ENCODE measurements at regions not wholly inside any gene's neighbourhood (a gene's known extent, or its start where the extent isn't known, plus 50 kb on each side); places are given as distances from the start of the nearest gene placed in this dataset.

- Mint-ChIP-seq H3K4me3 (no peak overlapping the region), H3K27me3 (ENCODE audit: low read depth in 3 of 3) (no peaks in the 10 kb centered on the region), H3K4me1 (no peaks in the 10 kb centered on the region), H3K27ac (no peak overlapping the region), H3K9me3 (peaks cover under 1 to 6% (median 3%) of the 10 kb centered on the region in 7 donors), H3K36me3 (no peaks in the 10 kb centered on the region)
- TF ChIP-seq CTCF (IDR thresholded peaks at IDR 0.05) = no peak
- DNase-seq = no peak
- Histone ChIP-seq H3K27ac (ENCODE audit: low read depth in 1 of 2, low read length in 2 of 2) (no peak overlapping the region), H3K27me3 (ENCODE audit: control insufficient read depth in 2 of 2, insufficient read depth in 2 of 2, low read length in 2 of 2) (no peaks in the 10 kb centered on the region), H3K36me3 (replicated peaks in 1 of 2; ENCODE audit: control insufficient read depth in 1 of 2, insufficient read depth in 2 of 2, low read length in 2 of 2) (no peaks in the 10 kb centered on the region), H2AFZ (ENCODE audit: insufficient read depth, low read depth, low read length, poor library complexity, severe bottlenecking) (no peak overlapping the region), H3K4me3 (replicated peaks in 1 of 3; ENCODE audit: low read depth in 2 of 3, low read length in 3 of 3) (no peak overlapping the region), H3K9ac (ENCODE audit: insufficient read depth, low read length, poor library complexity, severe bottlenecking) (no peak overlapping the region), H3K9me3 (replicated peaks in 1 of 2; ENCODE audit: control insufficient read depth in 1 of 2, insufficient read depth in 1 of 2, low read length in 2 of 2) (no peaks in the 10 kb centered on the region), H3K4me1 (ENCODE audit: control insufficient read depth in 1 of 2, insufficient read depth in 2 of 2, low read length in 2 of 2) (no peaks in the 10 kb centered on the region), H3K4me2 (replicated peaks; ENCODE audit: extremely low read depth, low read length, poor library complexity, severe bottlenecking) (no peak overlapping the region), H3K79me2 (ENCODE audit: insufficient read depth, low read length) (no peaks in the 10 kb centered on the region), H4K20me1 (ENCODE audit: insufficient read depth, low read length) (no peaks in the 10 kb centered on the region)
- intact Hi-C loops (cut with micrococcal nuclease) = no loop called here
- WGBS (ENCODE audit: insufficient coverage) = 60% methylated on average over 1 of the region's 7 CpGs
These were observed 78.7 kb downstream of the SLC25A46 start for GRCh38 chr5:110817459-110817858.

- Histone ChIP-seq H3K79me2 (ENCODE audit: insufficient read depth, low read length) (no peaks in the 10 kb centered on the region), H3K4me2 (replicated peaks; ENCODE audit: extremely low read depth, low read length, poor library complexity, severe bottlenecking) (no peak overlapping the region), H4K20me1 (ENCODE audit: insufficient read depth, low read length) (no peaks in the 10 kb centered on the region), H3K4me3 (replicated peaks in 1 of 3; ENCODE audit: low read depth in 2 of 3, low read length in 3 of 3) (no peak overlapping the region), H3K27ac (ENCODE audit: low read depth in 1 of 2, low read length in 2 of 2) (no peak overlapping the region), H3K27me3 (ENCODE audit: control insufficient read depth in 2 of 2, insufficient read depth in 2 of 2, low read length in 2 of 2) (no peaks in the 10 kb centered on the region), H3K36me3 (replicated peaks in 1 of 2; ENCODE audit: control insufficient read depth in 1 of 2, insufficient read depth in 2 of 2, low read length in 2 of 2) (no peaks in the 10 kb centered on the region), H2AFZ (ENCODE audit: insufficient read depth, low read depth, low read length, poor library complexity, severe bottlenecking) (no peak overlapping the region), H3K9ac (ENCODE audit: insufficient read depth, low read length, poor library complexity, severe bottlenecking) (no peak overlapping the region), H3K4me1 (ENCODE audit: control insufficient read depth in 1 of 2, insufficient read depth in 2 of 2, low read length in 2 of 2) (no peaks in the 10 kb centered on the region), H3K9me3 (replicated peaks in 1 of 2; ENCODE audit: control insufficient read depth in 1 of 2, insufficient read depth in 1 of 2, low read length in 2 of 2) (peaks cover 24 to 26% of the 10 kb centered on the region in 2 donors)
- H3K36me3 Mint-ChIP-seq = no peaks in the 10 kb centered on the region
- no peaks in the 10 kb centered on the region for H3K27me3 Mint-ChIP-seq (ENCODE audit: low read depth in 3 of 3)
- 100% methylated on average over 2 of the region's 5 CpGs for WGBS (ENCODE audit: insufficient coverage)
- DNase-seq = no peak
- H3K9me3 Mint-ChIP-seq = peaks cover 6 to 28% (median 12%) of the 10 kb centered on the region in 7 donors
- no peak for TF ChIP-seq CTCF (IDR thresholded peaks at IDR 0.05)
- H3K4me1 Mint-ChIP-seq = no peaks in the 10 kb centered on the region
- H3K4me3 Mint-ChIP-seq = no peak overlapping the region
- intact Hi-C loops (cut with micrococcal nuclease) = no loop called here
- H3K27ac Mint-ChIP-seq = no peak overlapping the region
These were observed 84.8 kb downstream of the SLC25A46 start for GRCh38 chr5:110823571-110823970.

Measured in CD14-positive monocyte (primary cell).